SJCRH30 (cell line): ENCODE measurements at regions not wholly inside any gene's neighbourhood (a gene's known extent, or its start where the extent isn't known, plus 50 kb on each side); places are given as distances from the start of the nearest gene placed in this dataset.

ENCODE experiments used
- DNase-seq, 2 experiments: peaks; one replicate each; pipeline ENCODE4 v3.0.0-alpha.2; 2015 to 2020
- H3K27ac ChIP-seq: fragments of 250-450 bp; sonication (Bioruptor Pico); 2 replicates; pipeline ENCODE4 v1.5.1; 2020; ENCODE audit warnings: mild to moderate bottlenecking, moderate library complexity
- H3K27me3 ChIP-seq: fragments of 250-450 bp; sonication (Bioruptor Pico); 2 replicates; pipeline ENCODE4 v1.5.1; 2020; ENCODE audit warnings: mild to moderate bottlenecking, moderate library complexity
- H3K36me3 ChIP-seq: fragments of 250-450 bp; sonication (Bioruptor Pico); 2 replicates; pipeline ENCODE4 v1.5.1; 2020; ENCODE audit warnings: mild to moderate bottlenecking, moderate library complexity
- H3K4me1 ChIP-seq: fragments of 250-450 bp; sonication (Bioruptor Pico); 2 replicates; pipeline ENCODE4 v1.5.1; 2020; ENCODE audit warnings: mild to moderate bottlenecking, moderate library complexity
- H3K4me3 ChIP-seq: fragments of 250-450 bp; sonication (Bioruptor Pico); 2 replicates; pipeline ENCODE4 v1.5.1; 2020; ENCODE audit warnings: mild to moderate bottlenecking, moderate library complexity
- H3K9me3 ChIP-seq: fragments of 250-450 bp; sonication (Bioruptor Pico); replicated peaks from 2 replicates; pipeline ENCODE4 v1.5.1; 2020; ENCODE audit warnings: mild to moderate bottlenecking, moderate library complexity

- Histone ChIP-seq H3K27me3 (no peaks in the 10 kb centered on the region), H3K36me3 (no peaks in the 10 kb centered on the region), H3K27ac (no peak overlapping the region), H3K4me3 (no peak overlapping the region), H3K4me1 (no peaks in the 10 kb centered on the region), H3K9me3 (no peaks in the 10 kb centered on the region)
- no peak for DNase-seq
Measured at GRCh38 chr18:1213126-1213525, 308.5 kb downstream of the ADCYAP1 start.

- no peaks in the 10 kb centered on the region for H3K36me3 ChIP-seq
- no peaks in the 10 kb centered on the region for H3K27me3 ChIP-seq
- no peak overlapping the region for H3K27ac ChIP-seq
- H3K4me3 ChIP-seq: no peak overlapping the region
- H3K9me3 ChIP-seq: no peaks in the 10 kb centered on the region
- H3K4me1 ChIP-seq: no peaks in the 10 kb centered on the region
- no peak for DNase-seq
Measured at GRCh38 chr18:1222880-1223279, 318.2 kb downstream of the ADCYAP1 start.

- Histone ChIP-seq H3K9me3 (no peaks in the 10 kb centered on the region), H3K27ac (no peak overlapping the region), H3K27me3 (no peaks in the 10 kb centered on the region), H3K36me3 (no peaks in the 10 kb centered on the region), H3K4me3 (no peak overlapping the region), H3K4me1 (no peaks in the 10 kb centered on the region)
- no peak for DNase-seq
Measured at GRCh38 chr18:1227025-1227424, 322.4 kb downstream of the ADCYAP1 start.

GRCh38 chr18:1229634-1230033 lies 325.0 kb downstream of the ADCYAP1 start:
- H3K36me3 ChIP-seq: no peaks in the 10 kb centered on the region
- H3K4me1 ChIP-seq: no peaks in the 10 kb centered on the region
- H3K27me3 ChIP-seq: no peaks in the 10 kb centered on the region
- H3K9me3 ChIP-seq: no peaks in the 10 kb centered on the region; the same call in 1 of the 2 replicates
- no peak overlapping the region for H3K4me3 ChIP-seq
- H3K27ac ChIP-seq: no peak overlapping the region
- no peak for DNase-seq

- Histone ChIP-seq H3K4me1 (no peaks in the 10 kb centered on the region), H3K9me3 (no peaks in the 10 kb centered on the region; the same call in 1 of the 2 replicates), H3K4me3 (no peak overlapping the region), H3K27ac (no peak overlapping the region), H3K36me3 (no peaks in the 10 kb centered on the region), H3K27me3 (no peaks in the 10 kb centered on the region)
- DNase-seq: no peak
Measured at GRCh38 chr18:1232867-1233266, 328.2 kb downstream of the ADCYAP1 start.

GRCh38 chr18:1240701-1241100 lies 336.0 kb downstream of the ADCYAP1 start:
- DNase-seq: no peak
- Histone ChIP-seq H3K9me3 (no peaks in the 10 kb centered on the region), H3K27ac (no peak overlapping the region), H3K4me1 (no peaks in the 10 kb centered on the region), H3K4me3 (no peak overlapping the region), H3K36me3 (no peaks in the 10 kb centered on the region), H3K27me3 (no peaks in the 10 kb centered on the region)

GRCh38 chr18:1244397-1245122 lies 339.9 kb downstream of the ADCYAP1 start:
- Histone ChIP-seq H3K4me1 (no peaks in the 10 kb centered on the region), H3K27me3 (no peaks in the 10 kb centered on the region)

GRCh38 chr18:1246827-1247226 lies 342.2 kb downstream of the ADCYAP1 start:
- no peak for DNase-seq
- Histone ChIP-seq H3K36me3 (no peaks in the 10 kb centered on the region), H3K27me3 (no peaks in the 10 kb centered on the region), H3K27ac (no peak overlapping the region), H3K4me1 (no peaks in the 10 kb centered on the region), H3K9me3 (no peaks in the 10 kb centered on the region), H3K4me3 (no peak overlapping the region)

More at GRCh38 chr18:1244397-1245122, 339.9 kb downstream of the ADCYAP1 start:
- Histone ChIP-seq H3K27ac (no peak overlapping the region), H3K4me3 (no peak overlapping the region), H3K36me3 (no peaks in the 10 kb centered on the region), H3K9me3 (no peaks in the 10 kb centered on the region)
- DNase-seq: no peak

GRCh38 chr18:1252534-1252933 lies 347.9 kb downstream of the ADCYAP1 start:
- no peak for DNase-seq
- Histone ChIP-seq H3K36me3 (no peaks in the 10 kb centered on the region), H3K27ac (no peak overlapping the region), H3K4me1 (no peaks in the 10 kb centered on the region), H3K27me3 (no peaks in the 10 kb centered on the region), H3K9me3 (no peaks in the 10 kb centered on the region), H3K4me3 (no peak overlapping the region)

- H3K36me3 ChIP-seq: no peaks in the 10 kb centered on the region
- no peaks in the 10 kb centered on the region for H3K9me3 ChIP-seq
- H3K27ac ChIP-seq: no peak overlapping the region
- DNase-seq: no peak
- H3K27me3 ChIP-seq: no peaks in the 10 kb centered on the region
- no peaks in the 10 kb centered on the region for H3K4me1 ChIP-seq
- H3K4me3 ChIP-seq: no peak overlapping the region
Measured at GRCh38 chr18:1252936-1253335, 348.3 kb downstream of the ADCYAP1 start.

GRCh38 chr18:1253827-1254226 lies 349.2 kb downstream of the ADCYAP1 start:
- no peak for DNase-seq
- H3K9me3 ChIP-seq: no peaks in the 10 kb centered on the region
- no peak overlapping the region for H3K4me3 ChIP-seq
- H3K27me3 ChIP-seq: no peaks in the 10 kb centered on the region
- no peaks in the 10 kb centered on the region for H3K36me3 ChIP-seq
- no peak overlapping the region for H3K27ac ChIP-seq
- H3K4me1 ChIP-seq: no peaks in the 10 kb centered on the region

- DNase-seq: no peak
- H3K27me3 ChIP-seq: no peaks in the 10 kb centered on the region
- H3K4me1 ChIP-seq: no peaks in the 10 kb centered on the region
- no peak overlapping the region for H3K4me3 ChIP-seq
- no peaks in the 10 kb centered on the region; the same call in 1 of the 2 replicates for H3K9me3 ChIP-seq
- no peak overlapping the region for H3K27ac ChIP-seq
- H3K36me3 ChIP-seq: no peaks in the 10 kb centered on the region
Measured at GRCh38 chr18:1261054-1261453, 356.4 kb downstream of the ADCYAP1 start.

GRCh38 chr18:1267021-1267420 lies 362.4 kb downstream of the ADCYAP1 start:
- no peaks in the 10 kb centered on the region for H3K27me3 ChIP-seq
- H3K27ac ChIP-seq: no peak overlapping the region
- no peak for DNase-seq
- no peaks in the 10 kb centered on the region for H3K4me1 ChIP-seq
- H3K4me3 ChIP-seq: no peak overlapping the region
- no peaks in the 10 kb centered on the region for H3K36me3 ChIP-seq
- H3K9me3 ChIP-seq: no peaks in the 10 kb centered on the region

GRCh38 chr18:1270081-1270480 lies 365.4 kb downstream of the ADCYAP1 start:
- Histone ChIP-seq H3K27ac (no peak overlapping the region), H3K4me3 (no peak overlapping the region), H3K9me3 (no peaks in the 10 kb centered on the region), H3K27me3 (no peaks in the 10 kb centered on the region), H3K4me1 (no peaks in the 10 kb centered on the region), H3K36me3 (no peaks in the 10 kb centered on the region)
- no peak for DNase-seq

GRCh38 chr18:1273469-1273868 lies 368.8 kb downstream of the ADCYAP1 start:
- no peak overlapping the region for H3K27ac ChIP-seq
- no peaks in the 10 kb centered on the region for H3K36me3 ChIP-seq
- no peak for DNase-seq
- no peak overlapping the region for H3K4me3 ChIP-seq
- no peaks in the 10 kb centered on the region for H3K9me3 ChIP-seq
- no peaks in the 10 kb centered on the region for H3K4me1 ChIP-seq
- no peaks in the 10 kb centered on the region for H3K27me3 ChIP-seq

- no peak overlapping the region for H3K4me3 ChIP-seq
- H3K4me1 ChIP-seq: no peaks in the 10 kb centered on the region
- H3K27me3 ChIP-seq: no peaks in the 10 kb centered on the region
- no peaks in the 10 kb centered on the region for H3K9me3 ChIP-seq
- DNase-seq: no peak
- no peaks in the 10 kb centered on the region for H3K36me3 ChIP-seq
- no peak overlapping the region for H3K27ac ChIP-seq
Measured at GRCh38 chr18:1292167-1292566, 387.5 kb downstream of the ADCYAP1 start.
